HL-60 (cell line): ENCODE measurements at regions not wholly inside any gene's neighbourhood (a gene's known extent, or its start where the extent isn't known, plus 50 kb on each side); places are given as distances from the start of the nearest gene placed in this dataset.

Experiments
- DNase-seq, 2 experiments: peaks; one replicate each; pipeline ENCODE4 v3.0.0-alpha.2; 2010 to 2020; ENCODE audit warnings: low read depth in 1 of 2, low spot score in 1 of 2
- H3K27ac ChIP-seq: fragments of 250-450 bp; sonication (Bioruptor Pico); replicated peaks from 2 replicates; pipeline ENCODE4 v1.5.1; 2020; ENCODE audit warnings: mild to moderate bottlenecking, moderate library complexity
- H3K27me3 ChIP-seq: fragments of 250-450 bp; sonication (Bioruptor Pico); 2 replicates; pipeline ENCODE4 v1.5.1; 2021; ENCODE audit warnings: mild to moderate bottlenecking, moderate library complexity; ENCODE audit not compliant: insufficient read depth, poor library complexity, severe bottlenecking
- H3K4me3 ChIP-seq: replicated peaks from 2 replicates; pipeline ENCODE4 v1.5.1; 2011; ENCODE audit warnings: mild to moderate bottlenecking, control low read depth, low read length; ENCODE audit not compliant: insufficient read depth
- GABPA ChIP-seq: IDR thresholded peaks from 2 replicates; pipeline ENCODE4 v1.6.1; 2012; ENCODE audit warnings: low read depth
- POLR2AphosphoS5 ChIP-seq: IDR thresholded peaks from 2 replicates; pipeline ENCODE4 v1.6.1; 2012; ENCODE audit warnings: low read depth
- REST ChIP-seq: IDR thresholded peaks from 2 replicates; pipeline ENCODE4 v1.6.1; 2012; ENCODE audit warnings: low read depth; ENCODE audit not compliant: insufficient replicate concordance
- SPI1 ChIP-seq: IDR thresholded peaks from 2 replicates; pipeline ENCODE4 v1.6.1; 2012; ENCODE audit warnings: low read depth, mild to moderate bottlenecking, borderline replicate concordance
- TF ChIP-seq, protein P1 (sequence below): IDR thresholded peaks from one replicate; pipeline ENCODE4 v1.5.1; 2011; ENCODE audit warnings: low read length, control low read depth, inconsistent platforms; ENCODE audit not compliant: insufficient read depth

GRCh38 chr10:2303169-2303568, 565.8 kb upstream of the ADARB2 start:
- no peaks in the 10 kb centered on the region for H3K27me3 ChIP-seq
- DNase-seq, result no peak
- TF ChIP-seq SPI1 (no peak), REST (no peak), GABPA (no peak), POLR2AphosphoS5 (no peak)
- TF ChIP-seq, protein P1, sequence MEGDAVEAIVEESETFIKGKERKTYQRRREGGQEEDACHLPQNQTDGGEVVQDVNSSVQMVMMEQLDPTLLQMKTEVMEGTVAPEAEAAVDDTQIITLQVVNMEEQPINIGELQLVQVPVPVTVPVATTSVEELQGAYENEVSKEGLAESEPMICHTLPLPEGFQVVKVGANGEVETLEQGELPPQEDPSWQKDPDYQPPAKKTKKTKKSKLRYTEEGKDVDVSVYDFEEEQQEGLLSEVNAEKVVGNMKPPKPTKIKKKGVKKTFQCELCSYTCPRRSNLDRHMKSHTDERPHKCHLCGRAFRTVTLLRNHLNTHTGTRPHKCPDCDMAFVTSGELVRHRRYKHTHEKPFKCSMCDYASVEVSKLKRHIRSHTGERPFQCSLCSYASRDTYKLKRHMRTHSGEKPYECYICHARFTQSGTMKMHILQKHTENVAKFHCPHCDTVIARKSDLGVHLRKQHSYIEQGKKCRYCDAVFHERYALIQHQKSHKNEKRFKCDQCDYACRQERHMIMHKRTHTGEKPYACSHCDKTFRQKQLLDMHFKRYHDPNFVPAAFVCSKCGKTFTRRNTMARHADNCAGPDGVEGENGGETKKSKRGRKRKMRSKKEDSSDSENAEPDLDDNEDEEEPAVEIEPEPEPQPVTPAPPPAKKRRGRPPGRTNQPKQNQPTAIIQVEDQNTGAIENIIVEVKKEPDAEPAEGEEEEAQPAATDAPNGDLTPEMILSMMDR, result no peak
- no peak overlapping the region for H3K4me3 ChIP-seq
- H3K27ac ChIP-seq, result no peak overlapping the region

DNA sequence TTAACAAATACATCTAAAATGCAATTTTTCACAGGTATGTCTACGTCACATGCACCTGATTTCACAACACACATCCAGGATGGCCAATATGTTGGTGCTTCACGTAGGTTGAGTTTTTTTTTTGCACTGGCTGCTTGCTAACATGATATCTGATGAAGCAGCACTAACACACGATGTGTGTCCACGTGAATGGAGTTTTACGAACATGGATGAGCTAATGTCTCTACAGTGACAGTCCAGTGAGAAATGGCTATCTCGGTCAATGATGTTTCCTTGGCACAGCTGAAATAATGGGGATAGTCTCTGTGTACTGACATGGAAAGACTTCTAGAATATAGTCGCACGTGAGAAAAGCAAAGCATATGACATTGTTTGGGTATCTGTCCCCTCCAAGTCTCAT, 563.9 kb upstream of the ADARB2 start:
- no peak for TF ChIP-seq REST
- TF ChIP-seq POLR2AphosphoS5, result no peak
- TF ChIP-seq GABPA, result no peak
- TF ChIP-seq SPI1, result no peak
- TF ChIP-seq, protein P1, result no peak
- no peak overlapping the region for H3K4me3 ChIP-seq

GRCh38 chr10:2300231-2300630, 562.9 kb upstream of the ADARB2 start:
- Histone ChIP-seq H3K27me3 (no peaks in the 10 kb centered on the region), H3K27ac (no peak overlapping the region), H3K4me3 (no peak overlapping the region)
- no peak for DNase-seq
- no peak for TF ChIP-seq POLR2AphosphoS5
- TF ChIP-seq, protein P1, result no peak
- TF ChIP-seq REST, result no peak
- TF ChIP-seq SPI1, result no peak
- TF ChIP-seq GABPA, result no peak

More for the DNA sequence above, 563.9 kb upstream of the ADARB2 start:
- no peaks in the 10 kb centered on the region for H3K27me3 ChIP-seq
- no peak for DNase-seq
- no peak overlapping the region for H3K27ac ChIP-seq
